Tibial artery (tissue), 4 donors: ENCODE measurements at regions not wholly inside any gene's neighbourhood (a gene's known extent, or its start where the extent isn't known, plus 50 kb on each side); places are given as distances from the start of the nearest gene placed in this dataset.

Experiments
- DNase-seq, 2 donors: peaks; one replicate each; pipeline ENCODE4 v3.0.0-alpha.2; 2019
- H3K27ac ChIP-seq, 2 donors: fragments of 200-600 bp; sonication (generic) in 1 of 2; 1 replicate in 1 of 2; 2 replicates in 1 of 2; pipeline ENCODE4 v1.5.1; 2018 to 2019; ENCODE audit warnings: mild to moderate bottlenecking in 1 of 2
- H3K27me3 ChIP-seq, 2 donors: fragments of 200-600 bp; sonication (generic) in 1 of 2; one replicate each; pipeline versions ENCODE4 v1.5.1 to v1.6.0; 2016 to 2019
- H3K36me3 ChIP-seq, 3 donors: fragments of 200-600 bp; sonication (generic) in 2 of 3; one replicate each; pipeline ENCODE4 v1.5.1; 2016 to 2019; ENCODE audit warnings: mild to moderate bottlenecking in 2 of 3
- H3K4me1 ChIP-seq, 4 donors: fragments of 200-600 bp; sonication (generic) in 2 of 4; 1 replicate in 3 of 4; 2 replicates in 1 of 4; pipeline ENCODE4 v1.5.1; 2016 to 2019
- H3K4me3 ChIP-seq, 2 donors: fragments of 200-600 bp; sonication (generic) in 1 of 2; 1 replicate in 1 of 2; 2 replicates in 1 of 2; pipeline ENCODE4 v1.5.1; 2018 to 2019; ENCODE audit warnings: mild to moderate bottlenecking in 2 of 2
- H3K9me3 ChIP-seq, 3 donors: fragments of 200-600 bp; sonication (generic) in 1 of 3; one replicate each; pipeline ENCODE4 v1.5.1; 2016 to 2019
- intact Hi-C: fragments of 100-400 bp; cut with DNase I; formaldehyde crosslinking; loops from one replicate; pipeline ENCODE4 v1.15.0; 2023; ENCODE audit warnings: low total_unique reads
- TF ChIP-seq, protein P1 (sequence below), 2 experiments: fragments of 200-600 bp in 1 of 2; fragments of 450-650 bp in 1 of 2; IDR thresholded peaks; one replicate each; pipeline ENCODE4 v1.5.1; 2017 to 2019; ENCODE audit warnings: antibody characterized with exemption in 2 of 2, mild to moderate bottlenecking in 1 of 2, moderate library complexity in 1 of 2

DNA sequence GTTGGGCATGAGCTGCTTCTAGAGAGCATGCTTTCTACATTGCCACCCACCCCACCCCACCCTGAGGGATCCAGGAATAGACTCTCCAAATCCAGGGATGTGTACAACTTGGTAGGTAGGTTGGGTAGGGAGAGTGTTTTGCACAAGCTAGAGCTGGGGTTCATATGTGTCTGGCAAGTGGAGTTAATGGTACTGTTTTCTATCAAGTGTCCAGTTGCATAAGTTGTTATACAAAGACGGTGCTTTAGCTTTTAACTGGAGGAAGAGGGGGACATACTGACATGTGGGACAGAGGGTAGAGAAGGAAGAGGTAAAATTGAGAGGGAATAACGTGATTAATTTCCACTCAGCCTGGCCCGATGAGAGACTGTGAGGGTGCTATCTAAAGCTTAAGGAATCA is 51.0 kb upstream of the TNC start:
- peaks cover 0 to 6% (median 5%) of the 10 kb centered on the region in 4 donors for H3K4me1 ChIP-seq
- H3K27ac ChIP-seq, result no peak overlapping the region
- H3K36me3 ChIP-seq, result no peaks in the 10 kb centered on the region
- intact Hi-C loops, result no loop called here
- H3K9me3 ChIP-seq, result no peaks in the 10 kb centered on the region
- TF ChIP-seq, protein P1, sequence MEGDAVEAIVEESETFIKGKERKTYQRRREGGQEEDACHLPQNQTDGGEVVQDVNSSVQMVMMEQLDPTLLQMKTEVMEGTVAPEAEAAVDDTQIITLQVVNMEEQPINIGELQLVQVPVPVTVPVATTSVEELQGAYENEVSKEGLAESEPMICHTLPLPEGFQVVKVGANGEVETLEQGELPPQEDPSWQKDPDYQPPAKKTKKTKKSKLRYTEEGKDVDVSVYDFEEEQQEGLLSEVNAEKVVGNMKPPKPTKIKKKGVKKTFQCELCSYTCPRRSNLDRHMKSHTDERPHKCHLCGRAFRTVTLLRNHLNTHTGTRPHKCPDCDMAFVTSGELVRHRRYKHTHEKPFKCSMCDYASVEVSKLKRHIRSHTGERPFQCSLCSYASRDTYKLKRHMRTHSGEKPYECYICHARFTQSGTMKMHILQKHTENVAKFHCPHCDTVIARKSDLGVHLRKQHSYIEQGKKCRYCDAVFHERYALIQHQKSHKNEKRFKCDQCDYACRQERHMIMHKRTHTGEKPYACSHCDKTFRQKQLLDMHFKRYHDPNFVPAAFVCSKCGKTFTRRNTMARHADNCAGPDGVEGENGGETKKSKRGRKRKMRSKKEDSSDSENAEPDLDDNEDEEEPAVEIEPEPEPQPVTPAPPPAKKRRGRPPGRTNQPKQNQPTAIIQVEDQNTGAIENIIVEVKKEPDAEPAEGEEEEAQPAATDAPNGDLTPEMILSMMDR (IDR thresholded peaks at IDR 0.05), result no peak
- no peak for DNase-seq
- no peaks in the 10 kb centered on the region for H3K27me3 ChIP-seq
- H3K4me3 ChIP-seq, result no peak overlapping the region

DNA sequence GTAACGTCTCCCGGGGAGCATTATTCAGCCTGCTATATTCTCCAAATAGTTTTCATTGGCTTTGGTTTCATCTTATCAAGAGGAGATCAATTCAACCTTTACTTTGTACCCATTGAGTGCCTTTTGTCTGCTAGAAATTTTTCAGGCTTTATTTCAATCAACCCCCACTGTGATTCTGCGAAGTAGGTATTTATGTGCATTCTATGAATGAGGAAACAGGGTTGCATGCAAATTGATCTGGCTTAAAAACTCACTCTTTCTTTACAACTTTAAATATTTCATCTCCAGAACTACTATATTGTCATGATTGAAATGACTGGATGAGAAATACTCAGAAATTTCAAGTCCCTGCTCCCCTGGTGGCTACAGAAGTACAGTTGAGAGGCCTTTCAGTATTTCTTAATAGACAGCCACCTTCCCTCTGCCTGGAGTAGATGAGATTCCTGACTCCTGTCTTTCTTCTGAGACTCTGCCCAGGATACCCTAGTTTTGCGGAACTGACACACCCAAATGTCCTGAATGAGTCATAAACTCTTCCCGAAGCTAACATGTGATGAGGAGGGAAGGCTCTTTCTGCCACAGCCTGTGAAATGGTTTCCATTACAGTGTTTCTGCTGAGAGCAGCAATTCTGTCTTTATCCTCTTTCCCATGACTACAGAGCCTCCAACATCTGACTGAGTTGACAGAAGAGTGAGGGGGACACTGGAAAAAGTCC is 52.6 kb upstream of the TNC start:
- no peaks in the 10 kb centered on the region for H3K9me3 ChIP-seq
- no peak overlapping the region for H3K4me3 ChIP-seq
- no peaks in the 10 kb centered on the region for H3K36me3 ChIP-seq
- H3K4me1 ChIP-seq, result no peaks in the 10 kb centered on the region
- intact Hi-C loops, result no loop called here
- H3K27me3 ChIP-seq, result no peaks in the 10 kb centered on the region
- no peak for DNase-seq
- no peak overlapping the region for H3K27ac ChIP-seq
- TF ChIP-seq, protein P1 (IDR thresholded peaks at IDR 0.05), result no peak

DNA sequence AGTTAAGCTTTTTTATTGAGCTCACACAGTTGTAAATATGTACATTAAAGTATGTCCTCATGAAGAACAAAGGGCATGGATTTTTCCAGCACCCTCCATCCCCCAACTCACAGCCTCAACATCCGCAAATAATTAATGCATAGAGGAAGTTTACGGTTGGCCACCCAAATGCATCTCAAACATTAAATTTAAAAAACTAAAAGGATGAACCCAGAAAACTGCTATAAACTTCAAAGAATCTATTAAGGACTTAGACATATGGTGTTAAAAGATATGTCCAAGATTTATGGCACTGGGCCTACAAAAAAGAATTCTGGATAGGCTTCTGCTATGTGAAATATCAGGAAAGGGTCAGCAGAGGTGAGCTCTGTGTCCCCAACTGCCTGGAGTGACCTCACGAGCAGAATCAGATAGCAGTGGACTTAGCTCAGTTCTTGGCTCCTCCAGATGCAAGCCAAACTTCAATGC is 54.0 kb upstream of the TNC start:
- H3K9me3 ChIP-seq, result no peaks in the 10 kb centered on the region
- intact Hi-C loops, result no loop called here
- no peaks in the 10 kb centered on the region for H3K4me1 ChIP-seq
- no peak overlapping the region for H3K4me3 ChIP-seq
- H3K27me3 ChIP-seq, result no peaks in the 10 kb centered on the region
- no peak for DNase-seq
- no peaks in the 10 kb centered on the region for H3K36me3 ChIP-seq
- TF ChIP-seq, protein P1 (IDR thresholded peaks at IDR 0.05), result no peak
- H3K27ac ChIP-seq, result no peak overlapping the region

DNA sequence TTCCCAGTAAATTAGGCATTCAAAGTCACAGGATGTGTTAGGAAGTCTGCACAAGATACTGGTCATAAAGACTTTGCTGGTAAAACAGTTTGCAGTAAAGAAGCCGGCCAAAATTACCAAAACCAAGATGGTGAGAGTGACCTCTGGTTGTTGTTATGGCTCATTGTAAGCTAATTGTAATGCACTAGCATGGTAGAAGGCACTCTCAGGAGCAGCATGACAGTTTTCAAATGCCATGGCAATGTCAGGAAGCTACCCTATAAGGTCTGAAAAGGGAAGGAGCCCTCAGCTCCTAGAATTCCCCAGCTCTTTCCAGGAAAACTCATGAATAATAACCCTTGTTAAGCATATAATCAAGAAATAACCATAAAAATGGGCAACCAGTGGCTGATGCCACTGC is 64.3 kb upstream of the TNC start:
- H3K36me3 ChIP-seq, result no peaks in the 10 kb centered on the region
- TF ChIP-seq, protein P1 (IDR thresholded peaks at IDR 0.05), result no peak
- H3K27ac ChIP-seq, result no peak overlapping the region
- intact Hi-C loops, result no loop called here
- no peaks in the 10 kb centered on the region for H3K4me1 ChIP-seq
- H3K9me3 ChIP-seq, result no peaks in the 10 kb centered on the region
- no peak for DNase-seq
- no peak overlapping the region for H3K4me3 ChIP-seq
- H3K27me3 ChIP-seq, result no peaks in the 10 kb centered on the region

DNA sequence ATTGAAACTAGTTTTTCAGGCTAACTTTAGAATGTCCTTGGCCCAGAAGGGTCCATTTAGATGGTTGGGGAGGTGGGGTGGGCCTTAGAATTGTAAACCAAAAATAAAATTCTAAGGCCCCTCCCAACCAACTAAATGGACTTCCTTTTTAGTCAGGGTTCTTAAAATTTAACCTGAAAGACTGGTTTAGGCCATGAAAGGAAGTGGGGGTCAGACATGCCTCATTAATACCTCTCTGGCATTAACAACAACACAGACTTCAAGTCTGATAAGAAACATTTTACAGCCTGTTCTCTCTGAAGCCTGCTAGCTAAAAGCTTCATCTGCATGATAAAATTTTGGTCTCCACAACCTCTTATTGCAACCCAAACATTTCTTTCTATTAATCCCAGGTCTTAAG is 65.5 kb upstream of the TNC start:
- TF ChIP-seq, protein P1 (IDR thresholded peaks at IDR 0.05), result no peak
- no peaks in the 10 kb centered on the region for H3K27me3 ChIP-seq
- no peaks in the 10 kb centered on the region for H3K36me3 ChIP-seq
- no peaks in the 10 kb centered on the region for H3K4me1 ChIP-seq
- no peaks in the 10 kb centered on the region for H3K9me3 ChIP-seq
- no peak overlapping the region for H3K4me3 ChIP-seq
- intact Hi-C loops, result no loop called here
- DNase-seq, result no peak
- no peak overlapping the region for H3K27ac ChIP-seq
